ENCODE measurements at regions not wholly inside any gene's neighbourhood (a gene's known extent, or its start where the extent isn't known, plus 50 kb on each side); places are given as distances from the start of the nearest gene placed in this dataset.

DNA sequence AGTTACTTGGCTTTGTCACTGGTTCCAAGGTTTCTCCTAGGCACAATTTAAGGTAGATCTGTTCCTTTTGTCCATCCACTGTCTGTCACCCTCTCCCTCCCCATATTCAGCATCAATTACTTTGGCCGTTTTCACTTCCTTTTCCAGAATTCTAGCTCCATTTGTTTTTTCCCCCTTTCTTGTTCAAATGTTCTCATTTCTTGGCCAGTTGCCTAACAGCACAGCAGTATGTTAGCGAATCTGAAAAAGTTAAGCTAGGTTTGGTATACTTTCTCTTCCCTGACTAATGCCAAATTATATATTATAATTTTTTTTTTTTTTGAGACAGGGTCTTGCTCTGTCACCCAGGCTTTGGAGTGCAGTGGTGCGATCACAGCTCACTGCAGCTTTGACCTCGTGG is 409.1 kb upstream of the TEX13C start:
- Histone ChIP-seq H3K4me2 (ENCODE audit: low read depth, low read length, poor library complexity, severe bottlenecking) (no peak overlapping the region), H3K36me3 (ENCODE audit: insufficient read depth, low read length) (no peaks in the 10 kb centered on the region), H3K9me3 (ENCODE audit: insufficient read depth, low read depth, low read length) (no peaks in the 10 kb centered on the region), H3K79me2 (ENCODE audit: insufficient read depth, low read length) (no peaks in the 10 kb centered on the region), H3K9me2 (replicated peaks; ENCODE audit: low read depth, low read length) (no peaks in the 10 kb centered on the region), H2AFZ (ENCODE audit: low read length) (no peak overlapping the region), H3K27me3 (ENCODE audit: insufficient read depth, low read length, poor library complexity, severe bottlenecking) (no peaks in the 10 kb centered on the region), H4K20me1 (ENCODE audit: insufficient read depth, low read length, poor library complexity, severe bottlenecking) (no peaks in the 10 kb centered on the region), H3F3A (ENCODE audit: low read depth) (no peaks in the 10 kb centered on the region), H3K9ac (ENCODE audit: low read depth, low read length, poor library complexity, severe bottlenecking) (no peak overlapping the region), H3K4me3 (ENCODE audit: low read length, poor library complexity, severe bottlenecking) (no peak overlapping the region), H3K4me1 (ENCODE audit: insufficient read depth, low read length, poor library complexity, severe bottlenecking) (no peaks in the 10 kb centered on the region)
- TF ChIP-seq, protein P1, sequence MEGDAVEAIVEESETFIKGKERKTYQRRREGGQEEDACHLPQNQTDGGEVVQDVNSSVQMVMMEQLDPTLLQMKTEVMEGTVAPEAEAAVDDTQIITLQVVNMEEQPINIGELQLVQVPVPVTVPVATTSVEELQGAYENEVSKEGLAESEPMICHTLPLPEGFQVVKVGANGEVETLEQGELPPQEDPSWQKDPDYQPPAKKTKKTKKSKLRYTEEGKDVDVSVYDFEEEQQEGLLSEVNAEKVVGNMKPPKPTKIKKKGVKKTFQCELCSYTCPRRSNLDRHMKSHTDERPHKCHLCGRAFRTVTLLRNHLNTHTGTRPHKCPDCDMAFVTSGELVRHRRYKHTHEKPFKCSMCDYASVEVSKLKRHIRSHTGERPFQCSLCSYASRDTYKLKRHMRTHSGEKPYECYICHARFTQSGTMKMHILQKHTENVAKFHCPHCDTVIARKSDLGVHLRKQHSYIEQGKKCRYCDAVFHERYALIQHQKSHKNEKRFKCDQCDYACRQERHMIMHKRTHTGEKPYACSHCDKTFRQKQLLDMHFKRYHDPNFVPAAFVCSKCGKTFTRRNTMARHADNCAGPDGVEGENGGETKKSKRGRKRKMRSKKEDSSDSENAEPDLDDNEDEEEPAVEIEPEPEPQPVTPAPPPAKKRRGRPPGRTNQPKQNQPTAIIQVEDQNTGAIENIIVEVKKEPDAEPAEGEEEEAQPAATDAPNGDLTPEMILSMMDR (conservative IDR thresholded peaks at IDR 0.05; ENCODE audit: low read length) = no peak
- TF ChIP-seq EZH2phosphoT487 (IDR thresholded peaks at IDR 0.05; ENCODE audit: borderline replicate concordance) = no peak

DNA sequence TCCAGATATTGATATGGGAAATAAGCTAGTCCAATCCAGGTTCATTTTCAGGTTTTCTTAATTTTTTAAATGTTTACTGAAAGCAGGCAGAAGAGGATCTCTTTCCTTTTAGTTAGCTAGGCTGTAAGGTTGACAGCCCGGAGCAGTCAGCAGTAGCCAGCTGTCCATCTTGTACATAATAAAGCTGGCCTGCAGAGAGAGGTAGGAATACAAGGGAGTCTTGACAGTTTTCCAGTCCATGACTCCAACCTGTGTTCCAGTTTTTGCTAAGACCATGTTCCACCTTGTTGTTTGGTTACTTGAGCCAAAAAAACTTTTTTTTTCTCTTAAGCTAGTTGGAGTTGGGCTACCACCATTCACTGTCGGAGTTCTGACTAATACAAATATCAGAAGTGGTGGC is 402.7 kb upstream of the TEX13C start:
- Histone ChIP-seq H2AFZ (ENCODE audit: low read length) (no peak overlapping the region), H3K4me2 (ENCODE audit: low read depth, low read length, poor library complexity, severe bottlenecking) (no peak overlapping the region), H3K9ac (ENCODE audit: low read depth, low read length, poor library complexity, severe bottlenecking) (no peak overlapping the region), H4K20me1 (ENCODE audit: insufficient read depth, low read length, poor library complexity, severe bottlenecking) (no peaks in the 10 kb centered on the region), H3K79me2 (ENCODE audit: insufficient read depth, low read length) (no peaks in the 10 kb centered on the region), H3K27me3 (ENCODE audit: insufficient read depth, low read length, poor library complexity, severe bottlenecking) (no peaks in the 10 kb centered on the region), H3F3A (ENCODE audit: low read depth) (no peaks in the 10 kb centered on the region), H3K9me2 (replicated peaks; ENCODE audit: low read depth, low read length) (no peaks in the 10 kb centered on the region), H3K4me3 (ENCODE audit: low read length, poor library complexity, severe bottlenecking) (no peak overlapping the region), H3K9me3 (ENCODE audit: insufficient read depth, low read depth, low read length) (no peaks in the 10 kb centered on the region), H3K36me3 (ENCODE audit: insufficient read depth, low read length) (no peaks in the 10 kb centered on the region), H3K4me1 (ENCODE audit: insufficient read depth, low read length, poor library complexity, severe bottlenecking) (no peaks in the 10 kb centered on the region)
- no peak for TF ChIP-seq EZH2phosphoT487 (IDR thresholded peaks at IDR 0.05; ENCODE audit: borderline replicate concordance)
- TF ChIP-seq, protein P1 (conservative IDR thresholded peaks at IDR 0.05; ENCODE audit: low read length) = no peak

DNA sequence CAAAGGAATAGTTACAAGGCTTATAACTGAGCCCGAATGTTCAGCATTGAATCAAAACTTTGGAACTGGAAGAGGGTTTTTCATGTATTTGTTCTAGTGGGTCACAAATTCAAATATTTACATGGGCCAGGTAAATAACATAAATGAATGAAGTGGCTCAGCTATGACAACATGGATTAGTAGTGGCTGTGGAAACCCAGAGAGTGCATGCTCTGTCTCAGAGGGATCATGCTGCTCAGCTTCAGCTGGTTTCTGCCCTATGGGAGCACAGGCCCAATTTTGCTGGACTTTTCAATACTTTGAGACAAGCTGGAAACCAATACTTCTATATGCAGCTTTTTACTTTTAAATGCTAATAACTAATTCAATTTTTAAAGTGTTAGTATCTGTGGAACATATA is 394.0 kb upstream of the TEX13C start:
- Histone ChIP-seq H3K79me2 (ENCODE audit: insufficient read depth, low read length) (no peaks in the 10 kb centered on the region), H4K20me1 (ENCODE audit: insufficient read depth, low read length, poor library complexity, severe bottlenecking) (no peaks in the 10 kb centered on the region), H3K36me3 (ENCODE audit: insufficient read depth, low read length) (no peaks in the 10 kb centered on the region), H3K9me2 (replicated peaks; ENCODE audit: low read depth, low read length) (no peaks in the 10 kb centered on the region), H3K9ac (ENCODE audit: low read depth, low read length, poor library complexity, severe bottlenecking) (no peak overlapping the region), H3K9me3 (ENCODE audit: insufficient read depth, low read depth, low read length) (no peaks in the 10 kb centered on the region), H3K4me2 (ENCODE audit: low read depth, low read length, poor library complexity, severe bottlenecking) (no peak overlapping the region), H3K27me3 (ENCODE audit: insufficient read depth, low read length, poor library complexity, severe bottlenecking) (no peaks in the 10 kb centered on the region), H3K4me1 (ENCODE audit: insufficient read depth, low read length, poor library complexity, severe bottlenecking) (no peaks in the 10 kb centered on the region), H3K4me3 (ENCODE audit: low read length, poor library complexity, severe bottlenecking) (no peak overlapping the region), H3F3A (ENCODE audit: low read depth) (no peaks in the 10 kb centered on the region), H2AFZ (ENCODE audit: low read length) (no peak overlapping the region)
- TF ChIP-seq, protein P1 (conservative IDR thresholded peaks at IDR 0.05; ENCODE audit: low read length) = no peak
- TF ChIP-seq EZH2phosphoT487 (IDR thresholded peaks at IDR 0.05; ENCODE audit: borderline replicate concordance) = no peak
